HepG2 (cell line): ENCODE measurements at regions not wholly inside any gene's neighbourhood (a gene's known extent, or its start where the extent isn't known, plus 50 kb on each side); places are given as distances from the start of the nearest gene placed in this dataset.

Experiments used
- ATAC-seq: fragments of 200-7000 bp; cut with Tn5 transposase; 3 replicates; pipeline ENCODE4 v1.9.1; 2020; ENCODE audit warnings: mild to moderate bottlenecking, moderate library complexity
- BruUV-seq: library from RNA; stranded (reverse); fragments of 400-500 nt; replicated peaks from 2 replicates; lab custom pipeline; 2021; lab: Mats Ljungman, UMichigan
- CTCF ChIA-PET: fragments of 300-600 bp; formaldehyde crosslinking; extraction: SDS; loops from one replicate; lab custom pipeline; 2021; ENCODE audit warnings: low total read pairs, inconsistent platforms, low intra/inter-chr PET ratio; lab: Yijun Ruan, JAX
- POLR2A ChIA-PET: fragments of 350-600 bp; sonication (Branson Sonifier 250); formaldehyde crosslinking; loops from one replicate; lab custom pipeline; 2020; ENCODE audit warnings: antibody characterized with exemption, inconsistent platforms; lab: Yijun Ruan, JAX
- DNase-seq: peaks from one replicate; pipeline ENCODE4 v3.0.0-alpha.2; 2015; ENCODE audit warnings: low spot score
- FAIRE-seq: peaks from 3 replicates; lab custom pipeline; 2011; peaks lifted over from hg19 to GRCh38; lab: Jason Lieb, UNC
- H2AFZ ChIP-seq: one replicate; pipeline ENCODE4 v1.6.1; 2011; ENCODE audit warnings: low read length, inconsistent platforms
- H3K27ac ChIP-seq: fragments of 300-600 bp; 3 replicates; pipeline ENCODE4 v1.8.0; 2011; ENCODE audit warnings: mixed run types, mild to moderate bottlenecking, mixed read lengths, low read length, inconsistent platforms; ENCODE audit not compliant: insufficient read depth; ENCODE audit errors: extremely low read length
- H3K27me3 ChIP-seq, 2 experiments: fragments of 200-600 bp in 1 of 2; 2 replicates in 1 of 2; 3 replicates in 1 of 2; pipeline versions ENCODE4 v1.6.0 to v1.8.0; 2011; ENCODE audit warnings: low read length in 2 of 2, mild to moderate bottlenecking in 2 of 2, moderate library complexity in 2 of 2, inconsistent platforms in 1 of 2; ENCODE audit not compliant: insufficient read depth in 2 of 2, control insufficient read depth in 1 of 2
- H3K36me3 ChIP-seq, 2 experiments: fragments of 200-600 bp in 1 of 2; replicated peaks in 1 of 2; 2 replicates in 1 of 2; 3 replicates in 1 of 2; pipeline versions ENCODE4 v1.5.1 to v1.8.0; 2011; ENCODE audit warnings: low read length in 2 of 2, inconsistent platforms in 1 of 2; ENCODE audit not compliant: insufficient read depth in 2 of 2, control insufficient read depth in 1 of 2
- H3K4me1 ChIP-seq: 2 replicates; pipeline ENCODE4 v1.5.1; 2012; ENCODE audit warnings: low read length, inconsistent platforms; ENCODE audit not compliant: insufficient read depth
- H3K4me2 ChIP-seq: 2 replicates; pipeline ENCODE4 v1.6.0; 2011; ENCODE audit warnings: low read depth, low read length, inconsistent platforms
- H3K4me3 ChIP-seq, 3 experiments: fragments of 200-600 bp in 1 of 3; sonication (generic), shearing (Covaris generic) in 1 of 3; replicated peaks in 1 of 3; 2 replicates each; pipeline ENCODE4 v1.5.1; 2011 to 2016; ENCODE audit warnings: low read length in 3 of 3, inconsistent platforms in 2 of 3, low read depth in 2 of 3, mild to moderate bottlenecking in 2 of 3, control low read depth in 1 of 3, mixed read lengths in 1 of 3; ENCODE audit not compliant: insufficient read depth in 1 of 3
- H3K79me2 ChIP-seq: one replicate; pipeline ENCODE4 v1.6.1; 2011; ENCODE audit warnings: low read length, inconsistent platforms; ENCODE audit not compliant: insufficient read depth
- H3K9ac ChIP-seq: 2 replicates; pipeline ENCODE4 v1.6.0; 2011; ENCODE audit warnings: mild to moderate bottlenecking, low read depth, low read length, inconsistent platforms; ENCODE audit not compliant: insufficient read depth
- H3K9me3 ChIP-seq: 2 replicates; pipeline ENCODE4 v1.5.1; 2012; ENCODE audit warnings: mild to moderate bottlenecking, low read length
- H4K20me1 ChIP-seq: 2 replicates; pipeline ENCODE4 v1.6.0; 2011; ENCODE audit warnings: inconsistent platforms, mild to moderate bottlenecking, low read length, moderate library complexity; ENCODE audit not compliant: insufficient read depth
- ETV5 ChIP-seq: IDR thresholded peaks from 2 replicates; pipeline ENCODE4 v1.6.1; 2018; ENCODE audit warnings: missing biosample characterization, missing genetic modification reagents, inconsistent platforms, borderline replicate concordance
- RFX1 ChIP-seq: fragments of 450-650 bp; IDR thresholded peaks from 2 replicates; pipeline ENCODE4 v1.6.1; 2017
- TBP ChIP-seq: sonication (generic); formaldehyde crosslinking; IDR thresholded peaks from 2 replicates; pipeline ENCODE4 v1.5.0; 2020; ENCODE audit warnings: missing genetic modification reagents
- ZBTB46 ChIP-seq: sonication (generic); formaldehyde crosslinking; IDR thresholded peaks from 2 replicates; pipeline ENCODE4 v1.4.0; 2020; ENCODE audit warnings: mild to moderate bottlenecking, missing genetic modification reagents, borderline replicate concordance
- ZFP41 ChIP-seq: sonication (generic); formaldehyde crosslinking; IDR thresholded peaks from 2 replicates; pipeline ENCODE4 v1.4.0; 2020; ENCODE audit warnings: mild to moderate bottlenecking, missing genetic modification reagents, borderline replicate concordance
- ZNF280D ChIP-seq: sonication (generic); formaldehyde crosslinking; IDR thresholded peaks from 2 replicates; pipeline ENCODE4 v1.5.1; 2020; ENCODE audit warnings: mild to moderate bottlenecking, missing genetic modification reagents
- ZNF562 ChIP-seq: sonication (generic); formaldehyde crosslinking; IDR thresholded peaks from 2 replicates; pipeline ENCODE4 v1.8.0; 2022; ENCODE audit warnings: missing genetic modification reagents, borderline replicate concordance
- ZNF768 ChIP-seq: sonication (generic); formaldehyde crosslinking; IDR thresholded peaks from 2 replicates; pipeline ENCODE4 v1.4.0; 2020; ENCODE audit warnings: missing genetic modification reagents
- ZNF782 ChIP-seq: sonication (generic); formaldehyde crosslinking; IDR thresholded peaks from 2 replicates; pipeline ENCODE4 v1.4.0; 2020; ENCODE audit warnings: missing genetic modification reagents, mild to moderate bottlenecking, borderline replicate concordance
- ZNF83 ChIP-seq: sonication (generic); formaldehyde crosslinking; IDR thresholded peaks from 2 replicates; pipeline ENCODE4 v1.4.0; 2020; ENCODE audit warnings: missing genetic modification reagents, mild to moderate bottlenecking, borderline replicate concordance
- WGBS: methylation state at CpG from one replicate; pipeline ENCODE4 v1.1.6; 2017; ENCODE audit warnings: low lambda C conversion rate; 5-methylcytosine and 5-hydroxymethylcytosine counted together
- in situ Hi-C: cut with HindIII; loops from 2 replicates; pipeline ENCODE4 v1.10.0; 2017; ENCODE audit warnings: low pct_unique_long_range_greater_than_20kb; ENCODE audit not compliant: extremely low pct_ligation_motif_present
- intact Hi-C: fragments of 100-400 bp; cut with micrococcal nuclease; formaldehyde crosslinking; loops from one replicate; pipeline ENCODE4 v1.10.0; 2022; ENCODE audit not compliant: unreplicated experiment

GRCh38 chr2:222769446-222769845 is 91.4 kb upstream of the ACSL3 start:
- no TSS peak for BruUV-seq
- Histone ChIP-seq H3K9me3 (no peaks in the 10 kb centered on the region), H3K36me3 (no peaks in the 10 kb centered on the region), H3K9ac (no peak overlapping the region), H3K27ac (no peak overlapping the region), H3K4me3 (no peak overlapping the region), H3K79me2 (no peaks in the 10 kb centered on the region), H3K27me3 (no peaks in the 10 kb centered on the region; a peak in 1 of 5 replicates), H4K20me1 (no peaks in the 10 kb centered on the region), H3K4me2 (no peak overlapping the region), H3K4me1 (peaks cover 17% of the 10 kb centered on the region), H2AFZ (no peak overlapping the region)
- WGBS: 66% methylated on average over 5 of the region's 5 CpGs
- ChIA-PET POLR2A (no interaction called here), CTCF (no interaction called here)
- TF ChIP-seq RFX1 (no peak), ZNF280D (no peak), ETV5 (no peak), ZNF782 (CRISPR knock-in tag) (no peak), TBP (CRISPR knock-in tag) (no peak), ZNF83 (no peak), ZFP41 (CRISPR knock-in tag) (no peak), ZBTB46 (CRISPR knock-in tag) (no peak), ZNF562 (CRISPR knock-in tag) (no peak), ZNF768 (CRISPR knock-in tag) (no peak)
- intact Hi-C loops: no loop called here
- in situ Hi-C loops: no loop called here
- ATAC-seq (no peak), DNase-seq (no peak), FAIRE-seq (no peak)
